A549 (cell line): ENCODE measurements at regions not wholly inside any gene's neighbourhood (a gene's known extent, or its start where the extent isn't known, plus 50 kb on each side); places are given as distances from the start of the nearest gene placed in this dataset.

ENCODE experiments used
- CEBPB ChIP-seq, 2 experiments: fragments of >200 bp in 1 of 2; sonication (Bioruptor Twin) in 1 of 2; formaldehyde crosslinking in 1 of 2; IDR thresholded peaks; 2 replicates each; pipeline ENCODE4 v1.6.1; 2012 to 2016
- CTCF ChIP-seq: fragments of >200 bp; sonication (Bioruptor Twin); formaldehyde crosslinking; IDR thresholded peaks from 3 replicates; pipeline ENCODE4 v1.5.1; 2016
- JUN ChIP-seq, 2 experiments: fragments of >200 bp; sonication (Bioruptor Twin); formaldehyde crosslinking; IDR thresholded peaks; 2 replicates in 1 of 2; 3 replicates in 1 of 2; pipeline ENCODE4 v1.6.1; 2016 to 2017
- POLR2A ChIP-seq: IDR thresholded peaks from 2 replicates; pipeline ENCODE4 v1.6.1; 2012; ENCODE audit warnings: mild to moderate bottlenecking, low read length
- RAD21 ChIP-seq, 2 experiments: fragments of >200 bp in 1 of 2; sonication (Bioruptor Twin) in 1 of 2; formaldehyde crosslinking in 1 of 2; IDR thresholded peaks in 1 of 2; conservative IDR thresholded peaks in 1 of 2; 2 replicates in 1 of 2; 3 replicates in 1 of 2; pipeline ENCODE4 v1.6.1; 2012 to 2018; ENCODE audit warnings: inconsistent platforms in 1 of 2
- SREBF2 ChIP-seq: fragments of 450-650 bp; IDR thresholded peaks from 2 replicates; pipeline ENCODE4 v1.6.1; 2014; ENCODE audit warnings: mild to moderate bottlenecking, moderate library complexity
- TF ChIP-seq, protein P1 (sequence below): fragments of 150-350 bp; IDR thresholded peaks from 2 replicates; pipeline ENCODE4 v1.6.1; 2014; ENCODE audit warnings: low read depth, mild to moderate bottlenecking, low read length
- TF ChIP-seq, protein P2 (sequence below): fragments of 200-600 bp; sonication (generic); IDR thresholded peaks from 2 replicates; pipeline ENCODE4 v1.6.1; 2016; ENCODE audit warnings: antibody characterized with exemption, mild to moderate bottlenecking, moderate library complexity
- TF ChIP-seq, protein P3 (sequence below): fragments of >200 bp; sonication (Bioruptor Twin); formaldehyde crosslinking; IDR thresholded peaks from 3 replicates; pipeline ENCODE4 v1.6.1; 2016

- no peak for TF ChIP-seq CEBPB (IDR thresholded peaks at IDR 0.05)
- TF ChIP-seq JUN (IDR thresholded peaks at IDR 0.05): no peak
- TF ChIP-seq, protein P1, sequence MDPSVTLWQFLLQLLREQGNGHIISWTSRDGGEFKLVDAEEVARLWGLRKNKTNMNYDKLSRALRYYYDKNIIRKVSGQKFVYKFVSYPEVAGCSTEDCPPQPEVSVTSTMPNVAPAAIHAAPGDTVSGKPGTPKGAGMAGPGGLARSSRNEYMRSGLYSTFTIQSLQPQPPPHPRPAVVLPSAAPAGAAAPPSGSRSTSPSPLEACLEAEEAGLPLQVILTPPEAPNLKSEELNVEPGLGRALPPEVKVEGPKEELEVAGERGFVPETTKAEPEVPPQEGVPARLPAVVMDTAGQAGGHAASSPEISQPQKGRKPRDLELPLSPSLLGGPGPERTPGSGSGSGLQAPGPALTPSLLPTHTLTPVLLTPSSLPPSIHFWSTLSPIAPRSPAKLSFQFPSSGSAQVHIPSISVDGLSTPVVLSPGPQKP: no peak
- TF ChIP-seq CTCF: no peak
- TF ChIP-seq, protein P2, sequence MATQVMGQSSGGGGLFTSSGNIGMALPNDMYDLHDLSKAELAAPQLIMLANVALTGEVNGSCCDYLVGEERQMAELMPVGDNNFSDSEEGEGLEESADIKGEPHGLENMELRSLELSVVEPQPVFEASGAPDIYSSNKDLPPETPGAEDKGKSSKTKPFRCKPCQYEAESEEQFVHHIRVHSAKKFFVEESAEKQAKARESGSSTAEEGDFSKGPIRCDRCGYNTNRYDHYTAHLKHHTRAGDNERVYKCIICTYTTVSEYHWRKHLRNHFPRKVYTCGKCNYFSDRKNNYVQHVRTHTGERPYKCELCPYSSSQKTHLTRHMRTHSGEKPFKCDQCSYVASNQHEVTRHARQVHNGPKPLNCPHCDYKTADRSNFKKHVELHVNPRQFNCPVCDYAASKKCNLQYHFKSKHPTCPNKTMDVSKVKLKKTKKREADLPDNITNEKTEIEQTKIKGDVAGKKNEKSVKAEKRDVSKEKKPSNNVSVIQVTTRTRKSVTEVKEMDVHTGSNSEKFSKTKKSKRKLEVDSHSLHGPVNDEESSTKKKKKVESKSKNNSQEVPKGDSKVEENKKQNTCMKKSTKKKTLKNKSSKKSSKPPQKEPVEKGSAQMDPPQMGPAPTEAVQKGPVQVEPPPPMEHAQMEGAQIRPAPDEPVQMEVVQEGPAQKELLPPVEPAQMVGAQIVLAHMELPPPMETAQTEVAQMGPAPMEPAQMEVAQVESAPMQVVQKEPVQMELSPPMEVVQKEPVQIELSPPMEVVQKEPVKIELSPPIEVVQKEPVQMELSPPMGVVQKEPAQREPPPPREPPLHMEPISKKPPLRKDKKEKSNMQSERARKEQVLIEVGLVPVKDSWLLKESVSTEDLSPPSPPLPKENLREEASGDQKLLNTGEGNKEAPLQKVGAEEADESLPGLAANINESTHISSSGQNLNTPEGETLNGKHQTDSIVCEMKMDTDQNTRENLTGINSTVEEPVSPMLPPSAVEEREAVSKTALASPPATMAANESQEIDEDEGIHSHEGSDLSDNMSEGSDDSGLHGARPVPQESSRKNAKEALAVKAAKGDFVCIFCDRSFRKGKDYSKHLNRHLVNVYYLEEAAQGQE: no peak
- TF ChIP-seq POLR2A: no peak
- TF ChIP-seq, protein P3, sequence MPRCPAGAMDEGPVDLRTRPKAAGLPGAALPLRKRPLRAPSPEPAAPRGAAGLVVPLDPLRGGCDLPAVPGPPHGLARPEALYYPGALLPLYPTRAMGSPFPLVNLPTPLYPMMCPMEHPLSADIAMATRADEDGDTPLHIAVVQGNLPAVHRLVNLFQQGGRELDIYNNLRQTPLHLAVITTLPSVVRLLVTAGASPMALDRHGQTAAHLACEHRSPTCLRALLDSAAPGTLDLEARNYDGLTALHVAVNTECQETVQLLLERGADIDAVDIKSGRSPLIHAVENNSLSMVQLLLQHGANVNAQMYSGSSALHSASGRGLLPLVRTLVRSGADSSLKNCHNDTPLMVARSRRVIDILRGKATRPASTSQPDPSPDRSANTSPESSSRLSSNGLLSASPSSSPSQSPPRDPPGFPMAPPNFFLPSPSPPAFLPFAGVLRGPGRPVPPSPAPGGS: no peak
- TF ChIP-seq SREBF2: no peak
- no peak for TF ChIP-seq RAD21 (conservative IDR thresholded peaks at IDR 0.05 in 1 of 2, IDR thresholded peaks at IDR 0.05 in 1 of 2)
Observed at GRCh38 chr7:46557781-46558180, 636.7 kb upstream of the IGFBP3 start.
